Omental fat pad (tissue), 3 donors: ENCODE measurements at regions not wholly inside any gene's neighbourhood (a gene's known extent, or its start where the extent isn't known, plus 50 kb on each side); places are given as distances from the start of the nearest gene placed in this dataset.

Experiments used
- ATAC-seq: fragments of 150-250 bp; one replicate; pipeline ENCODE4 v1.9.1; 2016; ENCODE audit warnings: mild to moderate bottlenecking, moderate library complexity; ENCODE audit not compliant: low FRiP score
- DNase-seq: peaks from one replicate; pipeline ENCODE4 v3.0.0-alpha.2; 2019; ENCODE audit warnings: low spot score
- TF ChIP-seq, protein P1 (sequence below), 3 donors: fragments of 450-650 bp; IDR thresholded peaks; one replicate each; pipeline ENCODE4 v1.5.1; 2016 to 2017; ENCODE audit warnings: antibody characterized with exemption in 3 of 3, mild to moderate bottlenecking in 3 of 3, moderate library complexity in 2 of 3

DNA sequence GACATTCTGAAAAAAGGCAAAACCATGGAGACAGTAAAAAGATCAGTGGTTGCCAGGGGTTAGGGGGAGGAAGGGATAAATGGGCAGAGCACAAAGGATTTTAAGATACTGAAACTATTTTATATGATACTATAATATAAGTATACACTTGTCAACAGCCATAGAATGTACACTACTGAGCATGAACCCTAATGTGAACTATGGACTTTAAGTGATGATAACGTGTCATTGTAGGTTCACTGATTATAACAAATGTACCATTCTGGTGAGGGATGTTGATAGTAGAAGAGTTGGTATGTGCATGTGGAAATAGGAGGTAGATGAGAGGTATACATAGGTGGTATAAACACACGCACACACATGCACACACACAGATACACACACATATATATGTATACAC, 241.6 kb downstream of the NOL4 start:
- TF ChIP-seq, protein P1, sequence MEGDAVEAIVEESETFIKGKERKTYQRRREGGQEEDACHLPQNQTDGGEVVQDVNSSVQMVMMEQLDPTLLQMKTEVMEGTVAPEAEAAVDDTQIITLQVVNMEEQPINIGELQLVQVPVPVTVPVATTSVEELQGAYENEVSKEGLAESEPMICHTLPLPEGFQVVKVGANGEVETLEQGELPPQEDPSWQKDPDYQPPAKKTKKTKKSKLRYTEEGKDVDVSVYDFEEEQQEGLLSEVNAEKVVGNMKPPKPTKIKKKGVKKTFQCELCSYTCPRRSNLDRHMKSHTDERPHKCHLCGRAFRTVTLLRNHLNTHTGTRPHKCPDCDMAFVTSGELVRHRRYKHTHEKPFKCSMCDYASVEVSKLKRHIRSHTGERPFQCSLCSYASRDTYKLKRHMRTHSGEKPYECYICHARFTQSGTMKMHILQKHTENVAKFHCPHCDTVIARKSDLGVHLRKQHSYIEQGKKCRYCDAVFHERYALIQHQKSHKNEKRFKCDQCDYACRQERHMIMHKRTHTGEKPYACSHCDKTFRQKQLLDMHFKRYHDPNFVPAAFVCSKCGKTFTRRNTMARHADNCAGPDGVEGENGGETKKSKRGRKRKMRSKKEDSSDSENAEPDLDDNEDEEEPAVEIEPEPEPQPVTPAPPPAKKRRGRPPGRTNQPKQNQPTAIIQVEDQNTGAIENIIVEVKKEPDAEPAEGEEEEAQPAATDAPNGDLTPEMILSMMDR (IDR thresholded peaks at IDR 0.05), result no peak

DNA sequence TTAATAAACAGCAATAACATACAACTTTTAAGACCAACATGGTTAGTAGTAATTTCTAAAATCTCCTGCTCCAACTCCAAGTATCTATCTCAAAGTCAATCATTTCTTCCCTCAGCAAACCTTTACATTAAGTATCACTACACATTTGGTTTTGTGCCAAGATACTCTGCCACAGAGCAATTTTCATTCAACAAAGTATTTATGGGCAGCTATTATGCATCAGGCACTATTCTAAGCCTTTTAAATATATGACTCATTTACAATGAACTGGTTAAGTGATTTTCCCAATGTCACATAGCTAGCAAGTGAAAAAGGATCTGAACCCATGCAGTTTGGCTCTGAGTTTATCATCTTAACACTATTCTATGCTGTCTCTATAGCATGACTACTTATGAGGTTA, 264.3 kb downstream of the NOL4 start:
- TF ChIP-seq, protein P1 (IDR thresholded peaks at IDR 0.05), result no peak
- DNase-seq (no peak), ATAC-seq (no peak)

More for the DNA sequence above, 241.6 kb downstream of the NOL4 start:
- no peak for ATAC-seq
- DNase-seq, result no peak

DNA sequence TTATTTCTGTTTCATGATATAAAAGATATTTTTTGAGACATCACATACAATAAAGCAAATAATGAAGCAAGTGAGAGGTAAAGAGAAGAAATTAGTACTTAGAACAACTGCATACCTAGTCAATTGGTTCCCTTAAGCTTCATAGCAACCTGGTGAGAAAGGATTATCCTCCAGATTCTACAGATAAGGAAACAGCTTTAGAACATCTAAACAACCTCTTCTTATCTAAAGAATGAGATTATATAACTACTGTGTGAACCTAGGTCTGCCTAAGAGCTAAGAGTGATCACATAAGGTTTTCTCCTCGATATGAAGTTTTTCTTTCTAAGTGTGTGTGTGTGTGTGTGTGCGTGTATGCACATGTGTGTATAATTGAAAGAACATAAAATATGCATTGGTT, 265.1 kb downstream of the NOL4 start:
- TF ChIP-seq, protein P1 (IDR thresholded peaks at IDR 0.05), result no peak
- DNase-seq (no peak), ATAC-seq (no peak)

DNA sequence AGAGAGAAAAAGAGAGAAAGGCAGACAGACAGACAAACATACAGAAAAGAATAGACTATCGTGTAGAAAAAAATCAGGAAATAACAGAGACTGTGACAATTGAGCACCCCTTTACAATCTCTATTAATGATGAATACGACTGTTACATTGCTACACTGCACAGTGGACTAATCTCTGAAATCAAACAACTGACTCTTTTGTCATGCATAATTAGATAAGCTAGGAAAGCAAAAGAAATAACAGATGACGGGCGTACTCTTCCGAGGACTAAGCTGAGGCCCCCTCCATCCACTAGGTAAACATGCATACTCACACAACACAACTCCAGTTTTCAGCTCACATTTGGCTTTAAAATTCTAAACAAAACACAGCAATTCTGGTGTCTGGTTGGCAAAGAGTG, 267.0 kb downstream of the NOL4 start:
- no peak for DNase-seq
- TF ChIP-seq, protein P1 (IDR thresholded peaks at IDR 0.05), result no peak
- no peak for ATAC-seq

DNA sequence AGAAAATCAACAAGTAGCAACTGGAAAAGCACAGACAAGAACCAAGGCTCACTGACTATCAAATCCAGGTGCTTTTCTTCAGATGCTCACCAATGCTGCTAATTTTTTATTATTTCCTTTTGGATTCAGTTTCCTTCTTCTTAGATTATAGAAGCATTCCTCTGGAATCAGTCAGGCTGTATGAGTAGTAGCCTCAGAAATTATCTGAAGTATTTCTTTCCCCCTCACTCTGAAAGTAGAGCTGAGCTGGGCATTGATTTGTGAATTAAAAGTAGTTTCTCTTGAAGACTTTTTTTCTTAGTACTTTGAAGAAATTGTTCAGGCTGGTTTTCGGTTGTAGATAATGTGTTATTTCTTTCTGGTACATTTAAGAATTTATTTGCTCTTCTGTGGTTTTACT, 273.7 kb downstream of the NOL4 start:
- no peak for ATAC-seq
- DNase-seq, result no peak
- TF ChIP-seq, protein P1 (IDR thresholded peaks at IDR 0.05), result no peak

DNA sequence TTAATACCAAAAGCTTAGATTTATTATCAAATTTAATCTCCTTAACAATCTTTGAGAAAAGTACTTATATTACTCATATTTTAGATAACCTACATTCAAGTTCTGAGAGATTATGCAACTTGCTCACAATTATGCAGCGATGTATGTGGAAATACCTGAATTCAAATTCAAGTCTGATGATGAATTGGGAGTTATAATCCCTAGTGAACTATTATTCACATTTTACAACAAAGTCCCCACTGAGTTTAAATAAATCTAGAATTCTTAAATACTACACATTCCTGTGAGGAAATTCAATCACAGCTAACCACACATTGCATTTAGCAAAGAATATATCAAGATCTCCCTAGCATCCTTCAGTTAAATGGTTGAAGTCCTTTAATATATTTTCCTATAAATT, 278.4 kb downstream of the NOL4 start:
- DNase-seq (no peak), ATAC-seq (no peak)
- TF ChIP-seq, protein P1 (IDR thresholded peaks at IDR 0.05), result no peak

DNA sequence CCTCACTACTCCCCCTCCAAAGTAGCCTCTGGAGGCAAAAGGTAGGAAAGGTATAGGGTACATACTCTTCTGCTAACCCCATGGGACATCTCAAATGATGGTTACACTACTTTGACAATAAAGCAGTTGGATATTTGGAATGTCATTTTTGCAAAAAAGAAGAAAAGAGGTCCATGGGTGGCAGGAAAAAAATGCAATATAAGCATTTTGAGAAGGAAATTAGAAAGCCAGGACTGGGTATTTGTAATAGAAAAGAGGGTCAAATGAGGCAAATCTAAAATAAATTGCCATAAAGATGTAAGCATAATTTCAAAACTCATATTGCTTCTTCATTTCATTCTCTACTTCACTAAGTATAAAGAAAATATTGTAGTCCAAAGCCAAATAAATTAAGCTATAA, 280.2 kb downstream of the NOL4 start:
- ATAC-seq (no peak), DNase-seq (no peak)
- TF ChIP-seq, protein P1 (IDR thresholded peaks at IDR 0.05), result no peak
